IMR-90 (cell line): ENCODE measurements at regions not wholly inside any gene's neighbourhood (a gene's known extent, or its start where the extent isn't known, plus 50 kb on each side); places are given as distances from the start of the nearest gene placed in this dataset.

Source experiments
- ATAC-seq: fragments of 200-7000 bp; cut with Tn5 transposase; 2 replicates; pipeline ENCODE4 v1.9.1; 2020; ENCODE audit warnings: low read depth, mild to moderate bottlenecking, moderate library complexity
- BruUV-seq: library from RNA; stranded (reverse); fragments of 400-500 nt; replicated peaks from 2 replicates; lab custom pipeline; 2021; lab: Mats Ljungman, UMichigan
- CTCF ChIA-PET: fragments of 300-600 bp; formaldehyde crosslinking; extraction: SDS; loops from one replicate; lab custom pipeline; 2021; ENCODE audit warnings: antibody characterized with exemption; lab: Yijun Ruan, JAX
- POLR2A ChIA-PET: fragments of 300-600 bp; sonication (Branson Sonifier 250); formaldehyde crosslinking; loops from one replicate; lab custom pipeline; 2022; ENCODE audit warnings: antibody characterized with exemption; ENCODE audit not compliant: unreplicated experiment; lab: Charles Lee
- DNase-seq: peaks from one replicate; pipeline ENCODE4 v3.0.0; 2013
- H2AFZ ChIP-seq: replicated peaks from 2 replicates; pipeline ENCODE3; 2013; ENCODE audit warnings: low read length, mild to moderate bottlenecking; ENCODE audit not compliant: poor library complexity
- H2AK5ac ChIP-seq: 2 replicates; pipeline ENCODE4 v1.6.1; 2013; ENCODE audit warnings: low read depth, low read length, inconsistent platforms
- H2AK9ac ChIP-seq: replicated peaks from 2 replicates; pipeline ENCODE3; 2013; ENCODE audit warnings: mild to moderate bottlenecking, low read depth, low read length, moderate library complexity; ENCODE audit not compliant: poor library complexity
- H2BK120ac ChIP-seq: 2 replicates; pipeline ENCODE4 v1.6.1; 2013; ENCODE audit warnings: low read depth, low read length, inconsistent platforms
- H2BK15ac ChIP-seq: 3 replicates; pipeline ENCODE4 v1.6.1; 2013; ENCODE audit warnings: low read depth, low read length, inconsistent platforms
- H2BK20ac ChIP-seq: 2 replicates; pipeline ENCODE4 v1.6.1; 2013; ENCODE audit warnings: low read depth, mild to moderate bottlenecking, inconsistent platforms, low read length, moderate library complexity
- H2BK5ac ChIP-seq: 2 replicates; pipeline ENCODE4 v1.6.1; 2013; ENCODE audit warnings: mild to moderate bottlenecking, low read depth, low read length, inconsistent platforms; ENCODE audit not compliant: poor library complexity, severe bottlenecking
- H3K14ac ChIP-seq: replicated peaks from 2 replicates; pipeline ENCODE4 v1.6.1; 2013; ENCODE audit warnings: low read depth, low read length, inconsistent platforms
- H3K18ac ChIP-seq: 2 replicates; pipeline ENCODE4 v1.6.1; 2013; ENCODE audit warnings: low read depth, low read length, control low read depth
- H3K23ac ChIP-seq: 2 replicates; pipeline ENCODE4 v1.6.1; 2013; ENCODE audit warnings: low read depth, low read length, inconsistent platforms
- H3K27ac ChIP-seq: 2 replicates; pipeline ENCODE4 v1.5.1; 2013; ENCODE audit warnings: mild to moderate bottlenecking, control low read depth, low read length; ENCODE audit not compliant: insufficient read depth
- H3K27me3 ChIP-seq: 2 replicates; pipeline ENCODE4 v1.6.1; 2013; ENCODE audit warnings: low read length; ENCODE audit not compliant: control insufficient read depth, insufficient read depth
- H3K36me3 ChIP-seq: 2 replicates; pipeline ENCODE4 v1.6.1; 2013; ENCODE audit warnings: low read length, mixed read lengths; ENCODE audit not compliant: control insufficient read depth, insufficient read depth
- H3K4ac ChIP-seq: 2 replicates; pipeline ENCODE4 v1.6.1; 2013; ENCODE audit warnings: low read depth, low read length, inconsistent platforms
- H3K4me1 ChIP-seq: 2 replicates; pipeline ENCODE4 v1.6.1; 2013; ENCODE audit warnings: low read length, mixed read lengths; ENCODE audit not compliant: control insufficient read depth, insufficient read depth
- H3K4me2 ChIP-seq: 2 replicates; pipeline ENCODE4 v1.6.1; 2013; ENCODE audit warnings: low read depth, mild to moderate bottlenecking, control low read depth, low read length, moderate library complexity
- H3K4me3 ChIP-seq: 2 replicates; pipeline ENCODE4 v1.5.1; 2013; ENCODE audit warnings: low read depth, mild to moderate bottlenecking, control low read depth, low read length, moderate library complexity; ENCODE audit not compliant: insufficient read depth
- H3K56ac ChIP-seq: 2 replicates; pipeline ENCODE4 v1.6.1; 2013; ENCODE audit warnings: low read length, inconsistent platforms; ENCODE audit not compliant: insufficient read depth; ENCODE audit errors: extremely low read depth
- H3K79me1 ChIP-seq, 2 experiments: 2 replicates each; pipeline ENCODE4 v1.6.1; 2013; ENCODE audit warnings: low read length in 2 of 2, inconsistent platforms in 1 of 2, low read depth in 1 of 2
- H3K9ac ChIP-seq: 2 replicates; pipeline ENCODE4 v1.6.1; 2013; ENCODE audit warnings: low read depth, low read length, control low read depth
- H3K9me1 ChIP-seq: 2 replicates; pipeline ENCODE4 v1.6.1; 2013; ENCODE audit warnings: low read length, inconsistent platforms; ENCODE audit not compliant: insufficient read depth
- H3K9me3 ChIP-seq: 2 replicates; pipeline ENCODE4 v1.6.1; 2013; ENCODE audit warnings: low read length; ENCODE audit not compliant: control insufficient read depth, insufficient read depth
- H4K20me1 ChIP-seq: 2 replicates; pipeline ENCODE4 v1.6.1; 2013; ENCODE audit warnings: low read length, inconsistent platforms; ENCODE audit not compliant: insufficient read depth
- H4K5ac ChIP-seq: 2 replicates; pipeline ENCODE4 v1.6.1; 2013; ENCODE audit warnings: mild to moderate bottlenecking, low read depth, low read length, control low read depth
- H4K8ac ChIP-seq, 2 experiments: 2 replicates each; pipeline ENCODE4 v1.6.1; 2013; ENCODE audit warnings: low read depth in 2 of 2, low read length in 2 of 2, control low read depth in 1 of 2, inconsistent platforms in 1 of 2
- H4K91ac ChIP-seq: 2 replicates; pipeline ENCODE4 v1.6.1; 2013; ENCODE audit warnings: low read depth, low read length, inconsistent platforms; ENCODE audit not compliant: insufficient read depth
- BHLHE40 ChIP-seq: fragments of 150-350 bp; IDR thresholded peaks from 2 replicates; pipeline ENCODE4 v1.6.1; 2016; ENCODE audit warnings: mild to moderate bottlenecking, low read depth, low read length
- CEBPB ChIP-seq: IDR thresholded peaks from 2 replicates; pipeline ENCODE4 v1.6.1; 2012; ENCODE audit warnings: low read depth, low read length, improper control_type of control experiment
- CTCF ChIP-seq: conservative IDR thresholded peaks from 2 replicates; pipeline ENCODE4 v1.5.1; 2012; ENCODE audit warnings: mild to moderate bottlenecking, low read depth, low read length, improper control_type of control experiment
- FOS ChIP-seq: fragments of 150-350 bp; IDR thresholded peaks from 2 replicates; pipeline ENCODE4 v1.6.1; 2016; ENCODE audit warnings: low read depth, low read length
- MAFK ChIP-seq: IDR thresholded peaks from 2 replicates; pipeline ENCODE4 v1.6.1; 2012; ENCODE audit warnings: low read depth, low read length, improper control_type of control experiment
- MAZ ChIP-seq: IDR thresholded peaks from 2 replicates; pipeline ENCODE4 v1.6.1; 2012; ENCODE audit warnings: low read depth, mild to moderate bottlenecking, low read length, improper control_type of control experiment, moderate library complexity, borderline replicate concordance
- MXI1 ChIP-seq: IDR thresholded peaks from 2 replicates; pipeline ENCODE4 v1.6.1; 2012; ENCODE audit warnings: low read depth, mild to moderate bottlenecking, low read length, moderate library complexity, borderline replicate concordance
- NFE2L2 ChIP-seq: fragments of 150-350 bp; IDR thresholded peaks from 2 replicates; pipeline ENCODE4 v1.6.1; 2016; ENCODE audit warnings: low read depth, mild to moderate bottlenecking, low read length
- POLR2A ChIP-seq: IDR thresholded peaks from 2 replicates; pipeline ENCODE4 v1.6.1; 2012; ENCODE audit warnings: mild to moderate bottlenecking, low read depth, low read length
- RAD21 ChIP-seq: IDR thresholded peaks from 2 replicates; pipeline ENCODE4 v1.6.1; 2012; ENCODE audit warnings: low read length, improper control_type of control experiment
- RCOR1 ChIP-seq: IDR thresholded peaks from 2 replicates; pipeline ENCODE4 v1.6.1; 2012; ENCODE audit warnings: mild to moderate bottlenecking, low read length, improper control_type of control experiment; ENCODE audit not compliant: insufficient replicate concordance
- RFX5 ChIP-seq: IDR thresholded peaks from 2 replicates; pipeline ENCODE4 v1.8.0; 2012; ENCODE audit warnings: low read depth, mild to moderate bottlenecking, low read length, moderate library complexity
- WGBS, 2 experiments: methylation state at CpG; one replicate each; pipeline versions ENCODE4 v1.1.5 to v1.1.7; 2013; ENCODE audit warnings: missing lambda C conversion rate in 2 of 2; ENCODE audit not compliant: insufficient read length in 1 of 2; ENCODE audit errors: extremely low coverage in 2 of 2; 5-methylcytosine and 5-hydroxymethylcytosine counted together
- dilution Hi-C: fragments of 300-500 bp; cut with HindIII; formaldehyde crosslinking; loops from one replicate; pipeline ENCODE4 v1.14.3; 2018; ENCODE audit warnings: low sequenced_read_pairs; ENCODE audit not compliant: unreplicated experiment
- in situ Hi-C: fragments of 300-500 bp; cut with MboI; formaldehyde crosslinking; loops from 3 replicates; pipeline ENCODE4 v1.14.3; 2019; ENCODE audit warnings: low sequenced_read_pairs, inconsistent platforms, mixed read lengths
- intact Hi-C: fragments of 100-400 bp; cut with micrococcal nuclease; formaldehyde crosslinking; loops from 2 replicates; pipeline ENCODE4 v1.10.0; 2022
- TF ChIP-seq, protein P1 (sequence below): fragments of 150-350 bp; IDR thresholded peaks from 2 replicates; pipeline ENCODE4 v1.6.1; 2016; ENCODE audit warnings: low read depth, mild to moderate bottlenecking, low read length, moderate library complexity, borderline replicate concordance
- TF ChIP-seq, protein P2 (sequence below): fragments of 150-350 bp; IDR thresholded peaks from 2 replicates; pipeline ENCODE4 v1.6.1; 2017; ENCODE audit warnings: mild to moderate bottlenecking, antibody characterized with exemption, low read length, low read depth

- Histone ChIP-seq H2AK9ac (no peak overlapping the region), H3K27ac (no peak overlapping the region), H2AFZ (no peak overlapping the region), H3K4ac (no peak overlapping the region), H3K14ac (no peak overlapping the region), H3K18ac (no peak overlapping the region), H4K91ac (no peak overlapping the region), H3K79me1 (no peaks in the 10 kb centered on the region), H4K5ac (no peak overlapping the region), H3K56ac (no peak overlapping the region), H3K36me3 (no peaks in the 10 kb centered on the region), H3K4me3 (no peak overlapping the region), H2BK20ac (no peak overlapping the region), H2BK15ac (no peak overlapping the region), H2AK5ac (no peak overlapping the region), H3K27me3 (no peaks in the 10 kb centered on the region), H3K9me3 (no peaks in the 10 kb centered on the region), H3K9me1 (0 out of 2 replicates have a peak, but pooled peaks cover 4% of the 10 kb centered on the region), H4K8ac (no peak overlapping the region), H3K9ac (no peak overlapping the region), H3K23ac (no peak overlapping the region), H2BK5ac (no peak overlapping the region), H2BK120ac (no peak overlapping the region), H3K4me1 (no peaks in the 10 kb centered on the region), H4K20me1 (no peaks in the 10 kb centered on the region), H3K4me2 (no peak overlapping the region)
- TF ChIP-seq NFE2L2 (no peak), BHLHE40 (no peak), MXI1 (no peak), RFX5 (no peak), RCOR1 (no peak), FOS (no peak), MAZ (no peak), CTCF (no peak), POLR2A (no peak), RAD21 (no peak), CEBPB (no peak), MAFK (no peak)
- TF ChIP-seq, protein P1, sequence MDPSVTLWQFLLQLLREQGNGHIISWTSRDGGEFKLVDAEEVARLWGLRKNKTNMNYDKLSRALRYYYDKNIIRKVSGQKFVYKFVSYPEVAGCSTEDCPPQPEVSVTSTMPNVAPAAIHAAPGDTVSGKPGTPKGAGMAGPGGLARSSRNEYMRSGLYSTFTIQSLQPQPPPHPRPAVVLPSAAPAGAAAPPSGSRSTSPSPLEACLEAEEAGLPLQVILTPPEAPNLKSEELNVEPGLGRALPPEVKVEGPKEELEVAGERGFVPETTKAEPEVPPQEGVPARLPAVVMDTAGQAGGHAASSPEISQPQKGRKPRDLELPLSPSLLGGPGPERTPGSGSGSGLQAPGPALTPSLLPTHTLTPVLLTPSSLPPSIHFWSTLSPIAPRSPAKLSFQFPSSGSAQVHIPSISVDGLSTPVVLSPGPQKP, result no peak
- TF ChIP-seq, protein P2, sequence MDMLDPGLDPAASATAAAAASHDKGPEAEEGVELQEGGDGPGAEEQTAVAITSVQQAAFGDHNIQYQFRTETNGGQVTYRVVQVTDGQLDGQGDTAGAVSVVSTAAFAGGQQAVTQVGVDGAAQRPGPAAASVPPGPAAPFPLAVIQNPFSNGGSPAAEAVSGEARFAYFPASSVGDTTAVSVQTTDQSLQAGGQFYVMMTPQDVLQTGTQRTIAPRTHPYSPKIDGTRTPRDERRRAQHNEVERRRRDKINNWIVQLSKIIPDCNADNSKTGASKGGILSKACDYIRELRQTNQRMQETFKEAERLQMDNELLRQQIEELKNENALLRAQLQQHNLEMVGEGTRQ, result no peak
- CTCF ChIA-PET, result no interaction called here
- no TSS peak for BruUV-seq
- WGBS, 2 experiments, result 60% methylated on average over 1 of the region's 7 CpGs; no CpG with 5 or more reads in 1 of the 2 experiments
- ATAC-seq, result no peak
- no peak for DNase-seq
- in situ Hi-C loops (no loop called here), dilution Hi-C loops (no loop called here), intact Hi-C loops (no loop called here)
- POLR2A ChIA-PET, result no interaction called here
These were observed 232.5 kb upstream of the FOXN3 start for GRCh38 chr14:89649451-89650075.
